PC-9 (cell line): ENCODE measurements at regions not wholly inside any gene's neighbourhood (a gene's known extent, or its start where the extent isn't known, plus 50 kb on each side); places are given as distances from the start of the nearest gene placed in this dataset.

Experiments
- CTCF ChIP-seq: fragments of 200-600 bp; sonication (generic); conservative IDR thresholded peaks from 2 replicates; pipeline ENCODE4 v1.6.1; 2017; ENCODE audit warnings: mixed run types, antibody characterized with exemption, mild to moderate bottlenecking, moderate library complexity
- EZH2 ChIP-seq: fragments of 200-600 bp; sonication (generic); IDR thresholded peaks from 2 replicates; pipeline ENCODE4 v1.8.0; 2017; ENCODE audit warnings: antibody characterized with exemption, low read depth

GRCh38 chr4:58658701-58659100 lies 1548.5 kb upstream of the IGFBP7 start:
- TF ChIP-seq CTCF (no peak), EZH2 (no peak)
